Mesenchymal stem cell (in vitro differentiated cells and primary cell): ENCODE measurements at regions not wholly inside any gene's neighbourhood (a gene's known extent, or its start where the extent isn't known, plus 50 kb on each side); places are given as distances from the start of the nearest gene placed in this dataset.

Experiments used
- DNase-seq: peaks from one replicate; pipeline ENCODE4 v3.0.0-alpha.2; 2013
- H2AFZ ChIP-seq: one replicate; pipeline ENCODE4 v1.6.1; 2013; ENCODE audit warnings: low read depth, mild to moderate bottlenecking, control low read depth, inconsistent platforms, low read length, moderate library complexity
- H2AK5ac ChIP-seq: 2 replicates; pipeline ENCODE4 v1.6.1; 2013; ENCODE audit warnings: low read length, moderate library complexity, mild to moderate bottlenecking, inconsistent platforms; ENCODE audit not compliant: severe bottlenecking
- H2BK120ac ChIP-seq: one replicate; pipeline ENCODE4 v1.6.1; 2013; ENCODE audit warnings: low read depth, mild to moderate bottlenecking, inconsistent platforms, low read length, moderate library complexity
- H2BK12ac ChIP-seq, 2 experiments: one replicate each; pipeline ENCODE4 v1.6.1; 2013; ENCODE audit warnings: inconsistent platforms in 2 of 2, low read length in 2 of 2, mild to moderate bottlenecking in 2 of 2, moderate library complexity in 2 of 2, control low read depth in 1 of 2
- H2BK15ac ChIP-seq: one replicate; pipeline ENCODE4 v1.6.1; 2013; ENCODE audit warnings: mild to moderate bottlenecking, low read depth, inconsistent platforms; ENCODE audit not compliant: poor library complexity, severe bottlenecking
- H2BK5ac ChIP-seq: 2 replicates; pipeline ENCODE4 v1.6.1; 2013; ENCODE audit warnings: low read depth, mild to moderate bottlenecking, low read length, control low read depth, inconsistent platforms; ENCODE audit not compliant: poor library complexity, severe bottlenecking
- H3K14ac ChIP-seq, 2 experiments: one replicate each; pipeline ENCODE4 v1.6.1; 2013; ENCODE audit warnings: inconsistent platforms in 2 of 2, low read length in 2 of 2, control low read depth in 1 of 2, mild to moderate bottlenecking in 1 of 2, moderate library complexity in 1 of 2
- H3K18ac ChIP-seq, 2 experiments: one replicate each; pipeline ENCODE4 v1.6.1; 2013; ENCODE audit warnings: inconsistent platforms in 2 of 2, low read length in 2 of 2, control low read depth in 1 of 2, low read depth in 1 of 2, mild to moderate bottlenecking in 1 of 2
- H3K23ac ChIP-seq, 2 experiments: one replicate each; pipeline ENCODE4 v1.6.1; 2013; ENCODE audit warnings: inconsistent platforms in 2 of 2, low read length in 2 of 2, mild to moderate bottlenecking in 2 of 2, moderate library complexity in 2 of 2, control low read depth in 1 of 2
- H3K27ac ChIP-seq: 2 replicates; pipeline ENCODE4 v1.5.1; 2013; ENCODE audit warnings: mild to moderate bottlenecking, moderate library complexity, low read length, control low read depth, inconsistent platforms; ENCODE audit not compliant: poor library complexity, severe bottlenecking
- H3K27me3 ChIP-seq, 2 experiments: 2 replicates each; pipeline versions ENCODE4 v1.6.1 to v1.7.0; 2013; ENCODE audit warnings: low read length in 2 of 2, mild to moderate bottlenecking in 2 of 2, moderate library complexity in 2 of 2, control low read depth in 1 of 2, inconsistent platforms in 1 of 2; ENCODE audit not compliant: control insufficient read depth in 1 of 2, insufficient read depth in 1 of 2
- H3K36me3 ChIP-seq, 2 experiments: 2 replicates each; pipeline versions ENCODE4 v1.6.1 to v1.7.0; 2013; ENCODE audit warnings: low read length in 2 of 2, control low read depth in 1 of 2, inconsistent platforms in 1 of 2, low read depth in 1 of 2, mild to moderate bottlenecking in 1 of 2; ENCODE audit not compliant: insufficient read depth in 2 of 2, control insufficient read depth in 1 of 2
- H3K4ac ChIP-seq, 2 experiments: one replicate each; pipeline ENCODE4 v1.6.1; 2013; ENCODE audit warnings: inconsistent platforms in 2 of 2, low read length in 2 of 2, mild to moderate bottlenecking in 2 of 2, moderate library complexity in 2 of 2, control low read depth in 1 of 2, low read depth in 1 of 2
- H3K4me1 ChIP-seq: 2 replicates; pipeline ENCODE4 v1.6.1; 2013; ENCODE audit warnings: low read depth, low read length, control low read depth; ENCODE audit not compliant: control insufficient read depth, insufficient read depth
- H3K4me2 ChIP-seq: 2 replicates; pipeline ENCODE4 v1.6.1; 2013; ENCODE audit warnings: low read length, mild to moderate bottlenecking, inconsistent platforms; ENCODE audit not compliant: poor library complexity, severe bottlenecking
- H3K4me3 ChIP-seq, 2 experiments: 2 replicates each; pipeline versions ENCODE4 v1.5.1 to v1.7.0; 2013; ENCODE audit warnings: low read length in 2 of 2, mild to moderate bottlenecking in 2 of 2, control low read depth in 1 of 2, low read depth in 1 of 2; ENCODE audit not compliant: insufficient read depth in 1 of 2
- H3K79me1 ChIP-seq: replicated peaks from 2 replicates; pipeline ENCODE4 v1.6.1; 2013; ENCODE audit warnings: mild to moderate bottlenecking, control low read depth, low read length, inconsistent platforms; ENCODE audit not compliant: poor library complexity, severe bottlenecking
- H3K9ac ChIP-seq: 2 replicates; pipeline ENCODE4 v1.7.0; 2013; ENCODE audit warnings: mild to moderate bottlenecking, low read length, moderate library complexity
- H3K9me3 ChIP-seq: 2 replicates; pipeline ENCODE4 v1.7.0; 2013; ENCODE audit warnings: mild to moderate bottlenecking, low read length; ENCODE audit not compliant: control insufficient read depth
- H4K8ac ChIP-seq: one replicate; pipeline ENCODE4 v1.6.1; 2013; ENCODE audit warnings: inconsistent platforms, mild to moderate bottlenecking, low read length, moderate library complexity
- H4K91ac ChIP-seq: one replicate; pipeline ENCODE4 v1.6.1; 2013; ENCODE audit warnings: mild to moderate bottlenecking, low read length, inconsistent platforms
- WGBS: methylation state at CpG from one replicate; pipeline ENCODE4 v1.1.7; 2013; ENCODE audit warnings: mixed read lengths; 5-methylcytosine and 5-hydroxymethylcytosine counted together

DNA sequence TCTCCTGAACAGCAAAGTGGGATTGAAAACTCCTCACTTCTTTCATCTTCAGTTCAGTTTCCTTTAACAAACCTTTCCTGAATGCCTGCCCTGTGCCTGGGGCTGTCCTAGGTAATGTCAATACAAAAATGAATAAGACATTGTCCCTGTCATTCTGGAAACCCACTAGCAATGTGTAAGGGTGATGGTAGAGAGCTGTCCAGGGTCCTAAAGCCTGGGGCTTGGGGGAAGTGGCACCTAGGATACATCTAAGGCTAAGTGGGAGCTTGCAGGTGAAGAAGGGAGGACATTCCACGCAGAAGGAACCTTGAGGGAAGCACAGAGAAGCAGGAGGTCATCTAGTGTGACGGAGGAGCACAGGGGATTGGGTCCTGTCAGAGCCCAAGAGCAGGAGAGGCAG is 212.7 kb upstream of the PPP2R3A start:
- no peak overlapping the region for H4K8ac ChIP-seq
- no peaks in the 10 kb centered on the region for H3K36me3 ChIP-seq
- no peak overlapping the region for H3K23ac ChIP-seq
- H3K27me3 ChIP-seq: no peaks in the 10 kb centered on the region
- H2AK5ac ChIP-seq: no peak overlapping the region
- no peak overlapping the region for H3K14ac ChIP-seq
- no peaks in the 10 kb centered on the region for H3K79me1 ChIP-seq
- no peak overlapping the region for H4K91ac ChIP-seq
- no peak overlapping the region for H3K4me2 ChIP-seq
- H3K4me1 ChIP-seq: no peaks in the 10 kb centered on the region
- no peak overlapping the region for H2AFZ ChIP-seq
- H2BK15ac ChIP-seq: no peak overlapping the region
- no peak overlapping the region for H3K18ac ChIP-seq
- no peak overlapping the region for H3K27ac ChIP-seq
- H2BK5ac ChIP-seq: no peak overlapping the region
- no peak overlapping the region for H2BK120ac ChIP-seq
- no peak overlapping the region for H2BK12ac ChIP-seq
- H3K4ac ChIP-seq: no peak overlapping the region
- DNase-seq: no peak
- H3K9ac ChIP-seq: no peak overlapping the region
- peaks cover 3% of the 10 kb centered on the region for H3K9me3 ChIP-seq
- WGBS: 27% methylated on average over 2 of the region's 2 CpGs
- no peak overlapping the region for H3K4me3 ChIP-seq

GRCh38 chr3:135753506-135753905 is 212.0 kb upstream of the PPP2R3A start:
- WGBS: 87% methylated on average over 7 of the region's 7 CpGs
- no peak for DNase-seq
- H3K27me3 ChIP-seq: no peaks in the 10 kb centered on the region
- no peak overlapping the region for H3K27ac ChIP-seq
- no peak overlapping the region for H2BK15ac ChIP-seq
- H2AFZ ChIP-seq: no peak overlapping the region
- no peak overlapping the region for H3K4ac ChIP-seq
- H2BK5ac ChIP-seq: no peak overlapping the region
- H3K4me2 ChIP-seq: no peak overlapping the region
- H2AK5ac ChIP-seq: no peak overlapping the region
- H2BK12ac ChIP-seq: no peak overlapping the region
- H2BK120ac ChIP-seq: no peak overlapping the region
- peaks cover 3% of the 10 kb centered on the region for H3K9me3 ChIP-seq
- no peak overlapping the region for H4K8ac ChIP-seq
- no peaks in the 10 kb centered on the region for H3K79me1 ChIP-seq
- H3K23ac ChIP-seq: no peak overlapping the region
- no peak overlapping the region for H3K4me3 ChIP-seq
- no peaks in the 10 kb centered on the region for H3K36me3 ChIP-seq
- no peak overlapping the region for H4K91ac ChIP-seq
- no peak overlapping the region for H3K18ac ChIP-seq
- no peak overlapping the region for H3K14ac ChIP-seq
- H3K9ac ChIP-seq: no peak overlapping the region
- H3K4me1 ChIP-seq: no peaks in the 10 kb centered on the region

GRCh38 chr3:135755330-135756105 is 210.0 kb upstream of the PPP2R3A start:
- Histone ChIP-seq H2BK5ac (no peak overlapping the region), H3K79me1 (no peaks in the 10 kb centered on the region), H3K4me3 (no peak overlapping the region), H2AFZ (no peak overlapping the region), H2BK12ac (no peak overlapping the region), H2BK15ac (no peak overlapping the region), H3K9me3 (peaks cover 3% of the 10 kb centered on the region), H3K4ac (no peak overlapping the region), H4K8ac (no peak overlapping the region), H3K9ac (no peak overlapping the region), H3K23ac (no peak overlapping the region), H4K91ac (no peak overlapping the region), H3K4me1 (no peaks in the 10 kb centered on the region), H3K36me3 (no peaks in the 10 kb centered on the region), H2AK5ac (no peak overlapping the region), H3K27ac (no peak overlapping the region), H3K4me2 (no peak overlapping the region), H2BK120ac (no peak overlapping the region), H3K18ac (no peak overlapping the region), H3K27me3 (no peaks in the 10 kb centered on the region), H3K14ac (no peak overlapping the region)
- 45% methylated on average over 1 of the region's 2 CpGs for WGBS
- DNase-seq: no peak

GRCh38 chr3:135756106-135756668 is 209.3 kb upstream of the PPP2R3A start:
- Histone ChIP-seq H4K91ac (no peak overlapping the region), H3K4me3 (no peak overlapping the region), H4K8ac (no peak overlapping the region), H2BK12ac (no peak overlapping the region), H3K27ac (no peak overlapping the region), H3K79me1 (no peaks in the 10 kb centered on the region), H2BK5ac (no peak overlapping the region), H2BK15ac (no peak overlapping the region), H3K27me3 (no peaks in the 10 kb centered on the region), H3K14ac (no peak overlapping the region), H3K9ac (no peak overlapping the region), H3K4me1 (no peaks in the 10 kb centered on the region), H3K18ac (no peak overlapping the region), H3K9me3 (peaks cover 3% of the 10 kb centered on the region), H3K4me2 (no peak overlapping the region), H2BK120ac (no peak overlapping the region), H3K4ac (no peak overlapping the region), H3K36me3 (no peaks in the 10 kb centered on the region), H2AK5ac (no peak overlapping the region), H3K23ac (no peak overlapping the region), H2AFZ (no peak overlapping the region)
- WGBS: 66% methylated on average over 3 of the region's 3 CpGs
- DNase-seq: no peak
